HG03460 (cell line): ENCODE measurements at regions not wholly inside any gene's neighbourhood (a gene's known extent, or its start where the extent isn't known, plus 50 kb on each side); places are given as distances from the start of the nearest gene placed in this dataset.
"Not testable (repeated sequence)": the region's sequence is repeated elsewhere in the genome, so short reads cannot be mapped to it uniquely, and the experiment has no call there.

Experiments
- ATAC-seq: cut with Tn5 transposase; IDR thresholded peaks from one replicate; pipeline ENCODE4 v1.9.1; 2021; ENCODE audit not compliant: unreplicated experiment

GRCh38 chr12:46524778-46525177, 152.2 kb upstream of the SLC38A2 start:
- no peak for ATAC-seq

DNA sequence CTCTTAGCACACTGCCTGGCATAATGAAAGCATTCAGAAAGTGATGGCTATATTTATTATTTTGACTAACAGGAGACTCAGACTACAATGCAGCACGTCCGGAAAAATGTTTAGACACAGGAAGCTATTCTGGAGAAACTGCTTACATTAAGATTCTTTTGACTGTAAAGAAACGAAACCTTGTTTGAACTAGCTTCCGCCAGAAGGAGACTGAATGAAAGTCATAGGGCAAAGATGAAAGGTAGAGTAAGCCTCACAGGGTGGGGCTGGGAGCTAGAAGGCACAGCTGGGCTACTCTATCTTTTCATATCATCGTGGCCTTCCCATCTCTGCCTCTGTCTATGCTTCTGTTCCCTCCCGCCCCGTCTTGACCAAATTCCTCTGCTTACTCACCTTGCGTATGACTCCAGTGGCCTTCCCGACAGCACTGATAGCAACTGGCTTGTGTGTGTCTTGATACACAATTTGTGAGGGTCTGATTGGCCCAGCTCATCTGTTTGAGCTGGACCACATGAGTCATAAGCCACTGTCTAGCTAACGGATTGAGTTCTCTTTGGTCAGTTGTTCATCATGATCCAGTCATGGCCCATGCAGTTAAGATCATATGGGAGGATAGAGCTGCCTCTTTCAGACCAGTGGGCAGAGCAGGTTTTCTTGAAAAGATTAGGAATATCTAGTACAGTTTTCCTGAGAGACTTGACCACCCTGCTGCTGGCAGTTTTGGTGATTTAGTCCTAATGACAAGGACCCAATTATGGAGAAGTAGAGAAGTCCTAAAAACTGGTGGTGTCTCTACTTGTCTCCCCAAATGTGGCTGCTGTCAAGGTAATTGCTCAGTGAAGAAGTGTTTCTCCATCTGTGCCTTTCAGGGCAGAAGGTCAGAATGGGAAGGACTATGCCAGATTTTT, 151.5 kb upstream of the SLC38A2 start:
- ATAC-seq: no peak

DNA sequence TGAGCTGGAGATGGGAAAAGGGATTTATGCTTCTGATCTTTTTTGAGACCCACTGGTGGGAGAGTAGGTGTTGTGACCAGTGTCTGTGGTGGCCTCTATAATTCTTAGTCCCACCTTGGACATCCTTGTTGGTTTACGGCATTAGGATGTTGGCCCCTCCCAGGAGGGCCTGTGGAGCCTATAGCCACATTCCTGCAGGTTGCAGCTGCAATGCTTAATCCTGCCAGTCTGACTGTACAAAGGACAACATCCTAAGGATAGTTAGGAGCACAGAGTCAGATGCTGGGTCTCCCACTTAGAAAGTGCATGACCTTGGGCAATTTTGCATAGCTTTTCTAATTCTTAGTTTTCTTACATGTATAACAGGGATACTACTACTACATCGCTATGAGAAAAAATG, 150.9 kb upstream of the SLC38A2 start:
- no peak for ATAC-seq

DNA sequence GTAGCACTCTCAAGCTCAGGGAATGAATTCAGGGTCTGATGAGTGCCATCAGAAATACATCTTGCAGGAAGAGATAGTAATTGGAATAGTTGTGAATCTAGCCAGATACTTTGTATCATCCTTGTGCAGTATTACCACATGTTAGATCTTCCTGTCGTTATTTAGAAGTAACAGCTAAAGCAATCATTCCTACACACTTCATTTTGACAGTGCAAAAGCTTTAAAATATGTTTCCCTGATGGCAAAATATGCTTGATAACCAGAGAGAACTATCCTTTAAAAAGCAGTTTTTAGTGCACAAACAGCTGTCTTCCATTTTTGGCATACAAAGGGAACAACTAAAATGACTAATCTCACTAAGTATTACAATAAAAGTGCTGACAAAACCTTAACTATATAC, 149.5 kb upstream of the SLC38A2 start:
- no peak for ATAC-seq

DNA sequence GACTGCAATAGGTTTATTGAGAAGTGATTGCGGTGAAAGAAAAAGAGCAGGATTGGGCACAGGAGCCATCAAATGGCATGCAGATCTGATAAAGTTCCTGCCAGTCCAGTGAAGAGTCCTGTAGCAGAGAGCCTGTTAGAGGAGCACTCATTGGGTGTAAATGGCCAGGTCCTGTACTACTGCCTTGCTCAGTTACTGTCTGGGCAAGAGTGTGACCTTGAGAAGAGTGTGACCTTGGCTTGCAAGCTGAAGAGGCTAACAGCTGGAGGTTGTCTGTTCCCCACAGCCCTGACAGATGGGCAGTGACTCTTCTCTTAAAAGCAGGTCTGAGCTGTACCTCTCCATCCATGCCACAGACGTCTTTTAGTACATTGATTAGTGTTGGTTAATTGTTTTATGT, 148.6 kb upstream of the SLC38A2 start:
- no peak for ATAC-seq

DNA sequence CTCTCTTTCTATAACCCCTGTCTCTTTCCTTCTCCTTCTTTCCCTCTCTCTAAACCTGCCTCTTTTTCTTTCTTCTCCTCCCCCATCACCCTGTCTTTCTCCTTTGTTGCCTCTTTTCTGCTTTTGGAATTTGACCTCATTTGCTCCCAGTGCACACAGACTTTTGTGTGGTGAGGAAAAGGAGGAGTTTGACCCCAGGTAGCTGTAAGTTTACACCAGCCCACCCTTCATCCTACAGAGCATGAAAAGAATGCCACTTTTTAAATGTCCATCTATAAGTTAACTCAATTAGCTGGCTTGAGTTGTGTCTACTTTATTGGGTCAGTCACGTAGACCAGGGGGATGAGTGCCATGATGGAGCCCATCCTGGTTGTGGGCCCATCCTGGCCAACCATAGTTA, 146.8 kb upstream of the SLC38A2 start:
- ATAC-seq: no peak

DNA sequence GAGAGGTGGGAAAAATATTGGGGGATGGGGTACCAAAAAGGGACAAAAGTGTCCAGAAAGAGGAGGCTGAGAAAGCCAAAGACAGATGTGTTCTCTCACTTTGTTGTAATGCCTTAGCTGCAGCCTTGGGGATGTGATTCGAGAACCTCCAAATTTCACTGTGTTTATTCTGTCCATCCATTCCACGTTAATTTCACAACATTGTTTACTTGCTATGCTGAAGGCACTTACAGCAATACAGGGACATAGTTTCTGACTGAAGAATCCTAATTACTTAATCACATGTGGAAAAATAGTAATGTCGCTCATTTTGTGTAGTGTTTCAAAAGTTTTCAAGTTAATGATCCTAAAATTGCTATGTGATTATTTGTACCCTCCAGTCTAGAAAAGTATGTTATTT, 146.2 kb upstream of the SLC38A2 start:
- no peak for ATAC-seq

DNA sequence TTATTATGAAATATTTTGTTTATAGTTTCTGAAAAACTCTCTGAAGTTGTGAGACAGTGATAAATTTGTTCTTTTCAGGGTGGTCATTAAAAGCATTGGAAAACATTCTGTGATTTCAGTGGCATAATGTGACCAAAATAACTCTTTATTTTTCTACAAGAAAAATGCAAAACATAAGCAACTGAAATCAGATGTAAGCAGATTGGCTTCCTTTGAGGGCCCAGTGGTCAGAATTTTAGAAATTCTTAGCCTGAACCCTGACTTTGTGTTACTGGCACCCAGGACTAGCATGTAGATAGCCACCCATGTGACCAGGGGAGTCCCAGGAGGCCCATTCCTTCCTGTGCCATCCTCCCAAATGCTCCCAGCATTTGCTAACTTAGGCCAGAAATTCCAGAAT, 145.6 kb upstream of the SLC38A2 start:
- no peak for ATAC-seq

DNA sequence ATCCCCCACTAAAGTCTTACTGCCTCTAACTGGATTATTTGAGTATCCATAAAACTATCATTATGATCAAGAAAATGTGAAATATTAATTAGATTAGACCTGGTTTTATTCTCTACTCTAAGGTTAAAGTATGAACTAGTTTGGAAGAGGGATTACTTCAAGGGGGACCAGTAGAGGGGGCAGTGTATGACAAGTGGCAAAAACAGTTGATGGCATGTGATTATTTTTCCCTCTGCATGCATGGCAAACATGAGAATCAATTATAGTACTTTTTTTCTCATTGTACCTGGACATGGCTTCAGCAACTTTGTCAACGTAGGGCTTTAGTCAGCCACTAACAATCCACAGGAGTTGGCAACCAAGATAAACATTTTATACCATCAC, 145.0 kb upstream of the SLC38A2 start:
- ATAC-seq: peak; percentile 30

- ATAC-seq: peak; percentile 96
These were observed 144.5 kb upstream of the SLC38A2 start for GRCh38 chr12:46516933-46517578.

DNA sequence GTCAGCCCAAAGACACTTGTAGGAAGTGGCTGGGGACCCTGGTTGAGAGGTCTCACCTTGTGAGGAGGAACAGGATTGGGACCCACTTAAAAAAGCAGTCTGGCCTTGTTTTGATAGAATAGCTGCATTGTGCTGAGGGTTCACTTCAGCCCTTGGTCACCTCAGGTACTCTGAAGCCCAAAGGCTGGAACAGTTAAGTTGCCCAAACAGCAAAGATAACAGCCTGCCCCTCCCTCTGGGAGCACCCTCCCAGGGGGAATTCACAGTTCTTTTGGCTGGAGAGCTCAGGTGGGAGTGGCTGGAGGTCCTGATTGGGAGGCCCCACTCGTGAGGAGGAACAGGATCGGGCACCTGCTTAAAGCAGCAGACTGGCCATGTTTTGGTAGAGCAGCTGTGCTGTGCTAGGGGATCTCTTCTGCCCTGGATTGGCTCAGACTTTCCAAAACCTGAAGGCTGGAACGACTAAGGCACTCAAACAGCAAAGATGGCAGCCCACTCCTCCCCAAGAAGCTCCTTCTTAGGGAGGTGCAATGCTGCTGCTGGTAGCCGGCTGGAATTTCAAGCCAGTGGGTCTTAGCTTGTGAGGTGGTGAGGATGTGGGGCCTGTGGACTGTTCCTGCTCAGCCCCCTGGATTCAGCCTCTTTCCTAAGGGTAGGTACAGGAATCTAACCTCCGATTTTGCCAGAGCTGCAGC, 143.8 kb upstream of the SLC38A2 start:
- ATAC-seq: no peak

DNA sequence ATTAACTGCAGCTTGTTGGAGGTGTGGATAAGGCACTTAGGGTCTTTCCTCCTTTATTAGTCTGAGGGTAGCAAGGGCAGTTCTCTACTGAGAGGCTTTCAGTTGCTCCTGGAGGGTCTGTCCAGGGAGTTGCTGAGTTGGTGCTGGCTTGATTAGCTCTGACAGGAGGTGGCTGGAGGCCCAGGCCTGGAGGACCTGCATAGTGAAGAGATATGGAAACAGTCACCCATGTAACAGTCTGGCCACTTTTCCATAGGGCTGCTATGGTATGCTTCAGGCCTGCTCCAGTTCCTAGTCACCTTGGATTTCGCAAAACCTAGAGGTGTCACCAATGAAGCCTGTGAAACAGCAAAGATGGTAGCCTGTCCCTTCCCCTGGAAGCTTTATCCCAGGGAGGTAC, 143.3 kb upstream of the SLC38A2 start:
- ATAC-seq: no peak

DNA sequence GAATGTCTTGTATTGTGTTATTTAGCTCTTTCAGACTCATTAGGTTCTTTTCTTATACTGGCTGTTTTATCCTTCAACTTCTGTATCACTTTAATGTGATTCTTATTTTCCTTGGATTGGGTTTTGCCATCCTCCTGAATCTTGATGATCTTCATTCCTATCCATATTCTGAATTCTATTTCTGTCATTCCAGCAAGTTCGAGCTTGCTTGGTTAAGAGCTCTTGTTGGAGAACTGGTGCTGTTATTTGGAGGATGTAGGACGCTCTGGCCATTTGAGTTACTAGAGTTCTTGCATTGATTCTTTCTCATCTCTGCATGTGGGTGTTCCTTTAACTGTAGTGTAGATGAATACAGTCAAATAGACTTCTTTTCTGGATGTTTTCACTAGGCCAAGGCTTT, 142.3 kb upstream of the SLC38A2 start:
- ATAC-seq: no peak

- ATAC-seq: not testable (repeated sequence)
These were observed 137.7 kb upstream of the SLC38A2 start for GRCh38 chr12:46510257-46510656.

DNA sequence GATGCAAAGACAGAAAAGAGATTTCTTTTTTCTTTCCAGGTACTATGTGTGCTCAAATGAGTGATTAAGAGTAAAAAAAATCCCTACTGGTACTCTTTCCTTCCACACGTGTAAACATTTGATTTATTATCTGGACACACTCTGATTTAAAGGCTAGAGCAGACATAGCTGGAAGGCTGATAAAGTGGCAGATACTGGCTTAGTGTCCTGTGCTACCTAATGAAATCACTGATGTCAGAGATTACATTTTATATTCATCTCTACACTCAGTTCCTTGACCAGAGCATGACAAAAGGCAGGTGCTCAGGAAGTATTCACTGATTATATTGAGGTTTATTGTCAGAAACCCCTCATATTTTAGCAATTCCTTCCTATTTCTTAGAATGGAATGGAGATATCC, 136.6 kb upstream of the SLC38A2 start:
- ATAC-seq: no peak

DNA sequence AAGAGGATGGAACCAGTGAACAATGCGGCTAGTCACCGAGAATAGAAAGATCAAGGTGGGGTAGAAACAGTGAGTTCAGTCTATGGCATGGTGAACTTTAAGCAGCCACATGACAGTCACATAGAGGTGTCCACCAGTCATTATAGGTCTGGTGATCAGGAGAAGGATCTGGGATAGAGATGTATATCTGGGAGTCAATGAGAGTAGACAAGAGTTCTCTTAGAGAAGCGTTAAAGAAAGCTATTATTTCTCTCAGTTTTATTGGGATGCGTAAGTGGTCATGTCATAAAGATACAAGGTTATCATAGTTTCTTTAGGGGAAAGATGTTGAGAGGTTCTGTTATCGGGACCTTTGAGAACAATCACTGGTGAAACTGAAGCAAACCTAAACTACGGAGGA, 136.1 kb upstream of the SLC38A2 start:
- no peak for ATAC-seq

DNA sequence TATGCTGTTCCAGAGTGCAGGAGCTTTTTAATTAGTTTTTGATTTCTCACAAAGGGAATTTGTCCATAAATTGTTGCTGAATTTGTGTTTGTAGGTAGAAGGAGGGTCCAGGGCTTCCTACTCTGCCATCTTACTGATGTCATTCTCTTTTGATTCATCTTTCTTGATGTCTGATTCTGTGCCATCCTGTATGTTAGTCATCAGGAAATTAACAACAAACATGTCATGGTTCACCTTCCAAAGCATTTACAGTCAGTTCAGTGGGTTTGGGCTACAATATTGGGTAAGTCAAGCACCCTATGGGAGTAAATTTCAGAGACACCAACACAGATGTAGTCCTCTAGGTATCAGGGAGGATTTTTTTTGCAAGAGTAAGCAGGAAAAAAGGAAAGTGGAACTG, 135.2 kb upstream of the SLC38A2 start:
- ATAC-seq: no peak

DNA sequence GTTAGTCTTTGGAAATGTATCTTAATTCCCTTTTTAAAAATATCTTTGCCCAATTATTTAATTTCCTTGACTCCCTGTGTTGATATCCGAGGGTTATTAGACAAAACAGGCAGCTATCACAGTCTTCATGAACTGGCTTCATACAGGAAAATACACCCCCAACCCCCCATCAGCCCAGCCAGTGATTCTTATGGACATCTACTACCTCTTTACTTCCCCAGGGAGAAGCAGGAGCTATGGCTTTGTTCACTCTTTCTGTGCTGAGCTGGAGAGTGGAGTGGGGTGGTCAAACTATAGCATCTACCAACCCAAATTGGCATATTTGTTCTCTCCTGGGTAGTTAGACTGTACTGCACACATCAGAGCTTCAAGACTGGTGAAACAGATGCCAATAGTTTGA, 134.4 kb upstream of the SLC38A2 start:
- no peak for ATAC-seq

- ATAC-seq: no peak
These were observed 133.6 kb upstream of the SLC38A2 start for GRCh38 chr12:46506198-46506597.

DNA sequence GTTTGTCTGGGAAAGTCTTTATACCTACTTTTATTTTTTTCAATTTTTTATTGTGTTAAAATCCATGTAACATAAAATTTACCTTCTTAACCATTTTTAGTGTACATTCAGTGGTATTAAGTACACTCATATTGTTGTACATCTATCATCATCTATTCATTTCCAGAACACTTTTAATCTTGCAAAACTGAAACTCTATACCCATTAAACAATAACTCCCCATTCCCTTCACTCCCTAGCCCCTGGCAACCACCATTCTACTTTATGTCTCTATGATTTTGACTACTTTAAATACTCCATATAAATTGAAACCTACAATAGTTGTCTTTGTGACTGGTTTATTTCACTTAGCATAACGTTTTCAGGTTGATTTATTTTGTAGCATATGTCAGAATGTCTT, 131.9 kb upstream of the SLC38A2 start:
- ATAC-seq: no peak

GRCh38 chr12:46503637-46504175, 131.1 kb upstream of the SLC38A2 start:
- no peak for ATAC-seq

DNA sequence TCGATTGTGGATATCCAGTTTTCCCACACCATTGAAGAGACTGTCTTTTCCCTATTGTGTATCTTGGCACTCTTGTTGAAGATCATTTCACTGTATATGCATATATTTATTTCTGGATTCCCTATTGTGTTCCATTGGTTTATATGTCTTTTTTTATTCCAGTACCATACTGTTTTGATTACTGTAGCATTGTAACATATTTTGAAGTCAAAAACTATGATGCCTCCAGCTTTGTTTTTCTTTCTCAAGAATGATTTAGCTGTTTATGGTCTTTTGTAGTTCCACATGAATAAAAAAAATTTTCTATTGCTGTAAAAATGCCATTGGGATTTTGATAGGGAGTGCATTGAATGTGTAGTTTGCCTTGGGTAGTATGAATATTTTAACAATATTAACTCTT, 128.1 kb upstream of the SLC38A2 start:
- no peak for ATAC-seq
